ENCODE measurements at regions not wholly inside any gene's neighbourhood (a gene's known extent, or its start where the extent isn't known, plus 50 kb on each side); places are given as distances from the start of the nearest gene placed in this dataset.

GRCh38 chr11:32008880-32009551 lies 81.9 kb upstream of the RCN1 start:
- TF ChIP-seq SNAI2 (CRISPR knock-in tag; IDR thresholded peaks at IDR 0.05) (no peak), PPARA (CRISPR knock-in tag; IDR thresholded peaks at IDR 0.05; ENCODE audit: borderline replicate concordance) (no peak), ZNF70 (CRISPR knock-in tag; IDR thresholded peaks at IDR 0.05) (no peak)
- ATAC-seq: no peak

GRCh38 chr11:32006799-32007388 lies 84.0 kb upstream of the RCN1 start:
- ATAC-seq: peak; percentile 91

GRCh38 chr11:32005786-32006416 lies 85.0 kb upstream of the RCN1 start:
- ATAC-seq: no peak
- TF ChIP-seq CREB5 (CRISPR knock-in tag; IDR thresholded peaks at IDR 0.05; ENCODE audit: low read depth) (no peak), POU6F1 (CRISPR knock-in tag; IDR thresholded peaks at IDR 0.05; ENCODE audit: borderline replicate concordance, low read depth) (no peak), RARB (CRISPR knock-in tag; IDR thresholded peaks at IDR 0.05) (no peak), ARNTL (CRISPR knock-in tag; IDR thresholded peaks at IDR 0.05; ENCODE audit: borderline replicate concordance, low read depth) (no peak), PPARA (CRISPR knock-in tag; IDR thresholded peaks at IDR 0.05; ENCODE audit: borderline replicate concordance) (no peak), TCF4 (CRISPR knock-in tag; IDR thresholded peaks at IDR 0.05; ENCODE audit: borderline replicate concordance) (no peak)

More at GRCh38 chr11:32006799-32007388, 84.0 kb upstream of the RCN1 start:
- TF ChIP-seq PPARA (CRISPR knock-in tag; IDR thresholded peaks at IDR 0.05; ENCODE audit: borderline replicate concordance) (no peak), TOX (CRISPR knock-in tag; IDR thresholded peaks at IDR 0.05; ENCODE audit: borderline replicate concordance) (no peak), ZFP30 (CRISPR knock-in tag; IDR thresholded peaks at IDR 0.05) (no peak), RARB (CRISPR knock-in tag; IDR thresholded peaks at IDR 0.05) (no peak), ARNTL (CRISPR knock-in tag; IDR thresholded peaks at IDR 0.05; ENCODE audit: borderline replicate concordance, low read depth) (no peak)

- ATAC-seq: no peak
- TF ChIP-seq TOX (CRISPR knock-in tag; IDR thresholded peaks at IDR 0.05; ENCODE audit: borderline replicate concordance): no peak
- no peak for TF ChIP-seq CREB5 (CRISPR knock-in tag; IDR thresholded peaks at IDR 0.05; ENCODE audit: low read depth)
- no peak for TF ChIP-seq PATZ1 (CRISPR knock-in tag; IDR thresholded peaks at IDR 0.05; ENCODE audit: borderline replicate concordance)
Observed at GRCh38 chr11:32003335-32003734, 87.5 kb upstream of the RCN1 start.

GRCh38 chr11:32002311-32002710 lies 88.6 kb upstream of the RCN1 start:
- TF ChIP-seq SNAI2 (CRISPR knock-in tag; IDR thresholded peaks at IDR 0.05) (no peak), TCF4 (CRISPR knock-in tag; IDR thresholded peaks at IDR 0.05; ENCODE audit: borderline replicate concordance) (no peak), ZNF70 (CRISPR knock-in tag; IDR thresholded peaks at IDR 0.05) (no peak), ISL1 (CRISPR knock-in tag; IDR thresholded peaks at IDR 0.05) (no peak), PPARA (CRISPR knock-in tag; IDR thresholded peaks at IDR 0.05; ENCODE audit: borderline replicate concordance) (no peak), OSR1 (CRISPR knock-in tag; IDR thresholded peaks at IDR 0.05) (no peak), CSDC2 (CRISPR knock-in tag; IDR thresholded peaks at IDR 0.05) (no peak), CREB5 (CRISPR knock-in tag; IDR thresholded peaks at IDR 0.05; ENCODE audit: low read depth) (no peak), PATZ1 (CRISPR knock-in tag; IDR thresholded peaks at IDR 0.05; ENCODE audit: borderline replicate concordance) (no peak), CSRNP3 (CRISPR knock-in tag; IDR thresholded peaks at IDR 0.05) (no peak)

More at GRCh38 chr11:32002311-32002710, 88.6 kb upstream of the RCN1 start:
- ATAC-seq: no peak
